Keratinocyte (primary cell): ENCODE measurements at regions not wholly inside any gene's neighbourhood (a gene's known extent, or its start where the extent isn't known, plus 50 kb on each side); places are given as distances from the start of the nearest gene placed in this dataset.

Experiments
- DNase-seq: peaks from one replicate; pipeline ENCODE4 v3.0.0-alpha.2; 2011; ENCODE audit warnings: low read depth, missing footprints, low spot score
- FAIRE-seq: peaks from 2 replicates; lab custom pipeline; 2011; peaks lifted over from hg19 to GRCh38; lab: Jason Lieb, UNC
- H2AFZ ChIP-seq: 2 replicates; pipeline ENCODE4 v1.6.0; 2012; ENCODE audit warnings: low read length, control low read depth, inconsistent platforms; ENCODE audit not compliant: control insufficient read depth
- H3K27ac ChIP-seq: 2 replicates; pipeline ENCODE4 v1.5.1; 2011; ENCODE audit warnings: low read length; ENCODE audit not compliant: control insufficient read depth, insufficient read depth
- H3K27me3 ChIP-seq: 3 replicates; pipeline ENCODE4 v1.6.0; 2011; ENCODE audit warnings: low read length; ENCODE audit not compliant: control insufficient read depth, insufficient read depth; ENCODE audit errors: extremely low read depth
- H3K36me3 ChIP-seq, 2 experiments: 2 replicates in 1 of 2; 3 replicates in 1 of 2; pipeline ENCODE4 v1.5.1; 2011; ENCODE audit warnings: low read length in 2 of 2, mild to moderate bottlenecking in 1 of 2; ENCODE audit not compliant: control insufficient read depth in 2 of 2, insufficient read depth in 2 of 2; ENCODE audit errors: extremely low read depth in 1 of 2
- H3K4me1 ChIP-seq: 3 replicates; pipeline ENCODE4 v1.5.1; 2011; ENCODE audit warnings: low read length; ENCODE audit not compliant: control insufficient read depth, insufficient read depth; ENCODE audit errors: extremely low read depth
- H3K4me2 ChIP-seq: 3 replicates; pipeline ENCODE4 v1.6.0; 2011; ENCODE audit warnings: low read depth, low read length; ENCODE audit not compliant: control insufficient read depth, insufficient read depth; ENCODE audit errors: extremely low read depth
- H3K4me3 ChIP-seq, 3 experiments: fragments of 200-600 bp in 1 of 3; sonication (generic) in 1 of 3; 2 replicates in 2 of 3; 3 replicates in 1 of 3; pipeline ENCODE4 v1.5.1; 2011 to 2016; ENCODE audit warnings: low read length in 3 of 3, mild to moderate bottlenecking in 3 of 3, control low read depth in 2 of 3, inconsistent platforms in 1 of 3, low read depth in 1 of 3, mixed read lengths in 1 of 3, mixed run types in 1 of 3, moderate library complexity in 1 of 3; ENCODE audit not compliant: control insufficient read depth in 2 of 3, insufficient read depth in 2 of 3; ENCODE audit errors: extremely low read depth in 1 of 3
- H3K79me2 ChIP-seq: 2 replicates; pipeline ENCODE4 v1.6.0; 2012; ENCODE audit warnings: low read length; ENCODE audit not compliant: control insufficient read depth, insufficient read depth
- H3K9ac ChIP-seq: 3 replicates; pipeline ENCODE4 v1.6.0; 2011; ENCODE audit warnings: low read length; ENCODE audit not compliant: control insufficient read depth, insufficient read depth; ENCODE audit errors: extremely low read depth
- H3K9me1 ChIP-seq: 3 replicates; pipeline ENCODE4 v1.6.0; 2011; ENCODE audit warnings: low read length; ENCODE audit not compliant: control insufficient read depth, insufficient read depth; ENCODE audit errors: extremely low read depth
- H3K9me3 ChIP-seq: 2 replicates; pipeline ENCODE4 v1.5.1; 2012; ENCODE audit warnings: low read depth, low read length; ENCODE audit not compliant: control insufficient read depth
- H4K20me1 ChIP-seq: 3 replicates; pipeline ENCODE4 v1.6.0; 2011; ENCODE audit warnings: low read length; ENCODE audit not compliant: control insufficient read depth, insufficient read depth; ENCODE audit errors: extremely low read depth
- CTCF ChIP-seq, 3 experiments: IDR thresholded peaks in 1 of 3; conservative IDR thresholded peaks in 1 of 3; optimal IDR thresholded peaks in 1 of 3; 2 replicates in 2 of 3; 3 replicates in 1 of 3; pipeline versions ENCODE3 to v1.5.1; 2011; ENCODE audit warnings: low read length in 3 of 3, mild to moderate bottlenecking in 3 of 3, moderate library complexity in 2 of 3, control low read depth in 1 of 3, inconsistent platforms in 1 of 3; ENCODE audit not compliant: insufficient read depth in 2 of 3; ENCODE audit errors: extremely low read depth in 1 of 3
- EZH2 ChIP-seq: IDR thresholded peaks from one replicate; pipeline ENCODE4 v1.6.1; 2012; ENCODE audit warnings: inconsistent platforms, mild to moderate bottlenecking, low read length, moderate library complexity
- dilution Hi-C: fragments of 300-500 bp; cut with MboI; formaldehyde crosslinking; loops from one replicate; pipeline ENCODE4 v1.7.0; 2020; ENCODE audit warnings: low sequenced_read_pairs; ENCODE audit not compliant: extremely low pct_ligation_motif_present

DNA sequence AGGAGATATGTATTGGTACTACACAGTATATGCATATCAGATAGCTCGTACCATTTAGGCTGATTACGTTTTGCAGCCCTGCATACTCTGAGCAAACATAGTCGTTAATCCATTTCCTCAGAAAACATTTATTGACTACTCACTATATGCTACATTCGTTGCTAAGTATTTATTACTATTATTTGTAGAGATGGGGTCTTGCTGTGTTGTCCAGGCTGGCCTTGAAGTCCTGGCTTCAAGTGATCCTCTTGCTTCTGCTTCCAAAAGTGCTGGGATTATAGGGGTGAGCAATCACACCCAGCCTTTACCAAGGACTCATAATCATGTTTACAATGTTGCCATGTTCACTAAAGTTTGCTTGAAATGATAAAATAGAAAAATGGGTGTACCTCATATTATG, 174.7 kb downstream of the ARL4A start:
- no peak for DNase-seq
- TF ChIP-seq EZH2 (no peak), CTCF (optimal IDR thresholded peaks at IDR 0.05 in 1 of 3, IDR thresholded peaks at IDR 0.05 in 1 of 3, conservative IDR thresholded peaks at IDR 0.05 in 1 of 3; ENCODE audit: extremely low read depth in 1 of 3, insufficient read depth in 2 of 3, low read length in 3 of 3) (no peak)
- H3K4me2 ChIP-seq = no peak overlapping the region
- peaks cover 13% of the 10 kb centered on the region for H3K4me1 ChIP-seq
- H3K9me1 ChIP-seq = no peaks in the 10 kb centered on the region
- H3K36me3 ChIP-seq = no peaks in the 10 kb centered on the region
- no peak overlapping the region for H3K27ac ChIP-seq
- no peaks in the 10 kb centered on the region for H4K20me1 ChIP-seq
- H3K9me3 ChIP-seq = no peaks in the 10 kb centered on the region
- H2AFZ ChIP-seq = no peak overlapping the region
- dilution Hi-C loops = no loop called here
- no peak overlapping the region for H3K9ac ChIP-seq
- FAIRE-seq = no peak
- no peaks in the 10 kb centered on the region for H3K79me2 ChIP-seq
- no peaks in the 10 kb centered on the region for H3K27me3 ChIP-seq
- no peak overlapping the region for H3K4me3 ChIP-seq

GRCh38 chr7:12864470-12865046, 177.1 kb downstream of the ARL4A start:
- dilution Hi-C loops = no loop called here
- Histone ChIP-seq H3K27ac (no peak overlapping the region), H3K4me2 (no peak overlapping the region), H2AFZ (no peak overlapping the region), H3K9ac (no peak overlapping the region), H3K9me3 (no peaks in the 10 kb centered on the region), H3K9me1 (no peaks in the 10 kb centered on the region), H3K4me1 (peaks cover 13% of the 10 kb centered on the region), H3K36me3 (no peaks in the 10 kb centered on the region), H4K20me1 (no peaks in the 10 kb centered on the region), H3K27me3 (no peaks in the 10 kb centered on the region), H3K79me2 (no peaks in the 10 kb centered on the region), H3K4me3 (no peak overlapping the region)
- DNase-seq (no peak), FAIRE-seq (no peak)
- TF ChIP-seq EZH2 (no peak), CTCF (optimal IDR thresholded peaks at IDR 0.05 in 1 of 3, IDR thresholded peaks at IDR 0.05 in 1 of 3, conservative IDR thresholded peaks at IDR 0.05 in 1 of 3; ENCODE audit: extremely low read depth in 1 of 3, insufficient read depth in 2 of 3, low read length in 3 of 3) (no peak)
